A673 (cell line): ENCODE measurements at regions not wholly inside any gene's neighbourhood (a gene's known extent, or its start where the extent isn't known, plus 50 kb on each side); places are given as distances from the start of the nearest gene placed in this dataset.

Source experiments
- EZH2 ChIP-seq: fragments of 200-600 bp; sonication (generic); IDR thresholded peaks from 2 replicates; pipeline ENCODE4 v1.6.1; 2017; ENCODE audit warnings: borderline replicate concordance, low read depth, mild to moderate bottlenecking, mixed read lengths, antibody characterized with exemption, low read length; ENCODE audit not compliant: poor library complexity, severe bottlenecking
- TF ChIP-seq, protein P1 (sequence below): fragments of 300-800, 200-600 bp; sonication (generic); conservative IDR thresholded peaks from 2 replicates; pipeline ENCODE4 v1.5.1; 2017; ENCODE audit warnings: low read depth, mild to moderate bottlenecking, antibody characterized with exemption, low read length, moderate library complexity, mixed read lengths

- TF ChIP-seq, protein P1, sequence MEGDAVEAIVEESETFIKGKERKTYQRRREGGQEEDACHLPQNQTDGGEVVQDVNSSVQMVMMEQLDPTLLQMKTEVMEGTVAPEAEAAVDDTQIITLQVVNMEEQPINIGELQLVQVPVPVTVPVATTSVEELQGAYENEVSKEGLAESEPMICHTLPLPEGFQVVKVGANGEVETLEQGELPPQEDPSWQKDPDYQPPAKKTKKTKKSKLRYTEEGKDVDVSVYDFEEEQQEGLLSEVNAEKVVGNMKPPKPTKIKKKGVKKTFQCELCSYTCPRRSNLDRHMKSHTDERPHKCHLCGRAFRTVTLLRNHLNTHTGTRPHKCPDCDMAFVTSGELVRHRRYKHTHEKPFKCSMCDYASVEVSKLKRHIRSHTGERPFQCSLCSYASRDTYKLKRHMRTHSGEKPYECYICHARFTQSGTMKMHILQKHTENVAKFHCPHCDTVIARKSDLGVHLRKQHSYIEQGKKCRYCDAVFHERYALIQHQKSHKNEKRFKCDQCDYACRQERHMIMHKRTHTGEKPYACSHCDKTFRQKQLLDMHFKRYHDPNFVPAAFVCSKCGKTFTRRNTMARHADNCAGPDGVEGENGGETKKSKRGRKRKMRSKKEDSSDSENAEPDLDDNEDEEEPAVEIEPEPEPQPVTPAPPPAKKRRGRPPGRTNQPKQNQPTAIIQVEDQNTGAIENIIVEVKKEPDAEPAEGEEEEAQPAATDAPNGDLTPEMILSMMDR: no peak
- TF ChIP-seq EZH2: no peak
Measured at GRCh38 chr11:38756537-38756936, 2158.5 kb upstream of the RAG2 start.
